Tibial nerve (tissue), 4 donors: ENCODE measurements at regions not wholly inside any gene's neighbourhood (a gene's known extent, or its start where the extent isn't known, plus 50 kb on each side); places are given as distances from the start of the nearest gene placed in this dataset.

Experiments
- DNase-seq, 2 donors: peaks; one replicate each; pipeline ENCODE4 v3.0.0-alpha.2; 2019; ENCODE audit warnings: low spot score in 2 of 2
- H3K27ac ChIP-seq, 4 donors: fragments of 200-600 bp; sonication (generic) in 3 of 4; one replicate each; pipeline ENCODE4 v1.5.1; 2017 to 2019; ENCODE audit warnings: mild to moderate bottlenecking in 1 of 4
- H3K27me3 ChIP-seq, 2 donors: fragments of 200-600 bp; sonication (generic) in 1 of 2; one replicate each; pipeline versions ENCODE4 v1.5.1 to v1.6.0; 2017 to 2019
- H3K36me3 ChIP-seq, 3 donors: fragments of 200-600 bp; sonication (generic); one replicate each; pipeline ENCODE4 v1.5.1; 2018 to 2019
- H3K4me1 ChIP-seq, 4 donors: fragments of 200-600 bp; sonication (generic) in 3 of 4; one replicate each; pipeline ENCODE4 v1.5.1; 2017 to 2019
- H3K4me3 ChIP-seq, 4 donors: fragments of 200-600 bp; sonication (generic) in 3 of 4; one replicate each; pipeline ENCODE4 v1.5.1; 2017 to 2019; ENCODE audit warnings: mild to moderate bottlenecking in 1 of 4, moderate library complexity in 1 of 4
- H3K9me3 ChIP-seq, 4 donors: fragments of 200-600 bp; sonication (generic) in 3 of 4; one replicate each; pipeline ENCODE4 v1.5.1; 2017 to 2019
- CTCF ChIP-seq, 5 experiments: fragments of 200-600 bp in 3 of 5; fragments of 450-650 bp in 2 of 5; sonication (generic) in 3 of 5; IDR thresholded peaks; one replicate each; pipeline ENCODE4 v1.5.1; 2016 to 2019; ENCODE audit warnings: antibody characterized with exemption in 5 of 5, mild to moderate bottlenecking in 3 of 5, moderate library complexity in 2 of 5
- EP300 ChIP-seq, 2 donors: sonication (generic); formaldehyde crosslinking; IDR thresholded peaks; one replicate each; pipeline ENCODE4 v1.6.1; 2017; ENCODE audit warnings: antibody characterized with exemption in 2 of 2, mild to moderate bottlenecking in 1 of 2
- POLR2A ChIP-seq, 2 donors: fragments of 450-650 bp; IDR thresholded peaks; one replicate each; pipeline ENCODE4 v1.6.1; 2017; ENCODE audit warnings: antibody characterized with exemption in 2 of 2, mild to moderate bottlenecking in 2 of 2, moderate library complexity in 2 of 2
- WGBS, 2 donors: methylation state at CpG; one replicate each; pipeline ENCODE4 v1.1.5; 2018; 5-methylcytosine and 5-hydroxymethylcytosine counted together

- TF ChIP-seq POLR2A (IDR thresholded peaks at IDR 0.05) (no peak), CTCF (IDR thresholded peaks at IDR 0.05) (no peak), EP300 (IDR thresholded peaks at IDR 0.05) (no peak)
- Histone ChIP-seq H3K27ac (no peak overlapping the region), H3K4me3 (no peak overlapping the region), H3K27me3 (no peaks in the 10 kb centered on the region), H3K4me1 (no peaks in the 10 kb centered on the region), H3K9me3 (no peaks in the 10 kb centered on the region), H3K36me3 (no peaks in the 10 kb centered on the region)
- no peak for DNase-seq
Measured at GRCh38 chr16:59373632-59374031, 639.5 kb upstream of the GOT2 start.

- 73 to 76% methylated on average over 4 of the region's 4 CpGs for WGBS, 2 donors
- no peaks in the 10 kb centered on the region for H3K4me1 ChIP-seq
- no peak for TF ChIP-seq EP300 (IDR thresholded peaks at IDR 0.05)
- no peak for TF ChIP-seq POLR2A (IDR thresholded peaks at IDR 0.05)
- no peak for TF ChIP-seq CTCF (IDR thresholded peaks at IDR 0.05)
- H3K27me3 ChIP-seq, result no peaks in the 10 kb centered on the region
- H3K27ac ChIP-seq, result no peak overlapping the region
- H3K4me3 ChIP-seq, result no peak overlapping the region
- DNase-seq, result no peak
- H3K9me3 ChIP-seq, result no peaks in the 10 kb centered on the region
- H3K36me3 ChIP-seq, result no peaks in the 10 kb centered on the region
Measured at GRCh38 chr16:59370717-59371116, 636.6 kb upstream of the GOT2 start.

- WGBS, 2 donors, result 62 to 64% methylated on average over 5 of the region's 5 CpGs
- DNase-seq, result no peak
- Histone ChIP-seq H3K4me3 (no peak overlapping the region), H3K9me3 (no peaks in the 10 kb centered on the region), H3K27ac (no peak overlapping the region), H3K36me3 (no peaks in the 10 kb centered on the region), H3K4me1 (no peaks in the 10 kb centered on the region), H3K27me3 (no peaks in the 10 kb centered on the region)
- TF ChIP-seq POLR2A (IDR thresholded peaks at IDR 0.05) (no peak), CTCF (IDR thresholded peaks at IDR 0.05) (no peak), EP300 (IDR thresholded peaks at IDR 0.05) (no peak)
Measured at GRCh38 chr16:59369523-59369922, 635.4 kb upstream of the GOT2 start.

GRCh38 chr16:59368586-59368985 lies 634.5 kb upstream of the GOT2 start:
- H3K27ac ChIP-seq, result no peak overlapping the region
- TF ChIP-seq EP300 (IDR thresholded peaks at IDR 0.05) (no peak), CTCF (IDR thresholded peaks at IDR 0.05) (no peak), POLR2A (IDR thresholded peaks at IDR 0.05) (no peak)
- H3K4me3 ChIP-seq, result no peak overlapping the region
- no peaks in the 10 kb centered on the region for H3K4me1 ChIP-seq
- peaks cover 0 to 5% (median 0%) of the 10 kb centered on the region in 4 donors for H3K9me3 ChIP-seq
- no peaks in the 10 kb centered on the region for H3K27me3 ChIP-seq
- no peak for DNase-seq
- no peaks in the 10 kb centered on the region for H3K36me3 ChIP-seq
- WGBS, 2 donors, result 89% methylated on average over 6 of the region's 6 CpGs

- no peak overlapping the region for H3K27ac ChIP-seq
Measured at GRCh38 chr16:59356709-59357108, 622.6 kb upstream of the GOT2 start.

More at GRCh38 chr16:59356709-59357108, 622.6 kb upstream of the GOT2 start:
- WGBS, 2 donors, result 41 to 54% methylated on average over 1 of the region's 1 CpG
- H3K27me3 ChIP-seq, result no peaks in the 10 kb centered on the region
- no peaks in the 10 kb centered on the region for H3K4me1 ChIP-seq
- no peaks in the 10 kb centered on the region for H3K36me3 ChIP-seq
- H3K4me3 ChIP-seq, result no peak overlapping the region
- DNase-seq, result no peak
- H3K9me3 ChIP-seq, result no peaks in the 10 kb centered on the region
- no peak for TF ChIP-seq CTCF (IDR thresholded peaks at IDR 0.05)
- TF ChIP-seq POLR2A (IDR thresholded peaks at IDR 0.05), result no peak
- no peak for TF ChIP-seq EP300 (IDR thresholded peaks at IDR 0.05)
